Nephron (organoid): ENCODE measurements at regions not wholly inside any gene's neighbourhood (a gene's known extent, or its start where the extent isn't known, plus 50 kb on each side); places are given as distances from the start of the nearest gene placed in this dataset.
"Not testable (repeated sequence)": the region's sequence is repeated elsewhere in the genome, so short reads cannot be mapped to it uniquely, and the experiment has no call there.

Experiments
- H3K27ac Mint-ChIP-seq, 3 experiments: 2 replicates each; pipeline ENCODE4 v1.8.0; 2020; ENCODE audit warnings: mixed read lengths in 3 of 3, mild to moderate bottlenecking in 2 of 3, moderate library complexity in 1 of 3
- H3K27me3 Mint-ChIP-seq: 2 replicates; pipeline ENCODE4 v1.8.0; 2021; ENCODE audit warnings: low read depth, mild to moderate bottlenecking, moderate library complexity, mixed read lengths
- H3K36me3 Mint-ChIP-seq: 2 replicates; pipeline ENCODE4 v1.8.0; 2020; ENCODE audit warnings: low read depth, mixed read lengths
- H3K4me1 Mint-ChIP-seq: 2 replicates; pipeline ENCODE4 v1.8.0; 2020; ENCODE audit warnings: mixed read lengths
- H3K4me3 Mint-ChIP-seq, 3 experiments: 2 replicates each; pipeline ENCODE4 v1.8.0; 2020; ENCODE audit warnings: mild to moderate bottlenecking in 3 of 3, mixed read lengths in 3 of 3, moderate library complexity in 2 of 3
- H3K9me3 Mint-ChIP-seq: 2 replicates; pipeline ENCODE4 v1.8.0; 2020; ENCODE audit warnings: mixed read lengths
- CTCF ChIP-seq, 3 experiments: fragments of 200-600 bp; sonication (generic); IDR thresholded peaks; one replicate each; pipeline ENCODE4 v1.5.0; 2021; ENCODE audit warnings: antibody characterized with exemption in 3 of 3; ENCODE audit not compliant: unreplicated experiment in 3 of 3

GRCh38 chr11:121968638-121969037, 147.4 kb downstream of the BLID start:
- Mint-ChIP-seq H3K4me1 (no peaks in the 10 kb centered on the region), H3K27ac (no peak overlapping the region), H3K9me3 (peaks cover 15% of the 10 kb centered on the region), H3K36me3 (no peaks in the 10 kb centered on the region), H3K4me3 (no peak overlapping the region), H3K27me3 (no peaks in the 10 kb centered on the region)
- TF ChIP-seq CTCF (IDR thresholded peaks at IDR 0.05; ENCODE audit: unreplicated experiment in 3 of 3): no peak

- Mint-ChIP-seq H3K27me3 (no peaks in the 10 kb centered on the region), H3K4me1 (peaks cover 10% of the 10 kb centered on the region), H3K4me3 (no peak overlapping the region), H3K36me3 (no peaks in the 10 kb centered on the region), H3K9me3 (peaks cover 6% of the 10 kb centered on the region), H3K27ac (no peak overlapping the region)
- TF ChIP-seq CTCF (IDR thresholded peaks at IDR 0.05; ENCODE audit: unreplicated experiment in 3 of 3): no peak
Observed at GRCh38 chr11:121967131-121967704, 148.8 kb downstream of the BLID start.

GRCh38 chr11:121965330-121965729, 150.7 kb downstream of the BLID start:
- Mint-ChIP-seq H3K4me1 (peaks cover 28% of the 10 kb centered on the region), H3K27ac (no peak overlapping the region), H3K4me3 (no peak overlapping the region), H3K27me3 (no peaks in the 10 kb centered on the region), H3K36me3 (no peaks in the 10 kb centered on the region), H3K9me3 (no peaks in the 10 kb centered on the region)
- TF ChIP-seq CTCF (IDR thresholded peaks at IDR 0.05; ENCODE audit: unreplicated experiment in 3 of 3): no peak

- Mint-ChIP-seq H3K9me3 (no peaks in the 10 kb centered on the region), H3K4me3 (no peak overlapping the region), H3K4me1 (peaks cover 28% of the 10 kb centered on the region), H3K27me3 (no peaks in the 10 kb centered on the region), H3K36me3 (no peaks in the 10 kb centered on the region), H3K27ac (peak overlapping the region in 1 of 3 experiments; percentile 1)
- no peak for TF ChIP-seq CTCF (IDR thresholded peaks at IDR 0.05; ENCODE audit: unreplicated experiment in 3 of 3)
Observed at GRCh38 chr11:121964591-121964990, 151.4 kb downstream of the BLID start.

- not testable (repeated sequence) for H3K36me3 Mint-ChIP-seq, H3K27ac Mint-ChIP-seq, H3K9me3 Mint-ChIP-seq, H3K27me3 Mint-ChIP-seq, H3K4me3 Mint-ChIP-seq
- peaks cover 35% of the 10 kb centered on the region for H3K4me1 Mint-ChIP-seq
Observed at GRCh38 chr11:121963846-121964245, 152.2 kb downstream of the BLID start.

- H3K9me3 Mint-ChIP-seq: no peaks in the 10 kb centered on the region
- H3K27me3 Mint-ChIP-seq: no peaks in the 10 kb centered on the region
- H3K27ac Mint-ChIP-seq: peak overlapping the region in 2 of 3 experiments; percentile 30 to 85
- peaks cover 50% of the 10 kb centered on the region for H3K4me1 Mint-ChIP-seq
- no peaks in the 10 kb centered on the region for H3K36me3 Mint-ChIP-seq
- no peak for TF ChIP-seq CTCF (IDR thresholded peaks at IDR 0.05; ENCODE audit: unreplicated experiment in 3 of 3)
- H3K4me3 Mint-ChIP-seq: no peak overlapping the region
Observed at GRCh38 chr11:121961321-121961801, 154.7 kb downstream of the BLID start.
